ENCODE measurements at regions not wholly inside any gene's neighbourhood (a gene's known extent, or its start where the extent isn't known, plus 50 kb on each side); places are given as distances from the start of the nearest gene placed in this dataset.

DNA sequence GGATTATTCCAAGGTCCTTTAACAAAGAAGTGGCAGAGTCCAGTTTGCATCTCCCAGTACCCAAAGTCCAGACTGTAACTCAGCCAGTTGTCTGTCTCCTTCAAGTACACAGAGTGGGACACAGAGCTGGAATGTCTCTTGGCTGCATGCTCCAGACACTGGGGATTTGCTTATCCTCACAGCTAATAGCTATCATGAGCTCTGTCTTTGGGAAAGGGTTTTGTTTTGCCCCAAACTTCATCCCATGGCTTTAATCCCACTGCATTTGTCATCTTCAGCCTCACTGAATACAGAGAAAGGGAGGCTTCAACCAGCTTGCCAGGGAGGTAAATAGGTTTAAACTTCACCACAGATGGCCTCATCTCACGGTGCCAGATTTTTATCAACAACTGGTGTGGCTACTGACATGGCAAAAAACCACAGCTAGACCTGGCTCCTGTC is 412.2 kb upstream of the SLC24A2 start:
- no peak overlapping the region for H3K4me2 ChIP-seq (ENCODE audit: insufficient read depth, low read length)
- no peaks in the 10 kb centered on the region for H4K20me1 ChIP-seq (replicated peaks; ENCODE audit: control insufficient read depth, insufficient read depth, low read length)
- no peaks in the 10 kb centered on the region for H3K9me3 ChIP-seq (replicated peaks; ENCODE audit: control insufficient read depth, insufficient read depth, low read depth, low read length)
- no peak overlapping the region for H3K4me3 ChIP-seq
- no peaks in the 10 kb centered on the region for H3K79me2 ChIP-seq (ENCODE audit: control insufficient read depth, insufficient read depth, low read length)
- H3K9me1 ChIP-seq (ENCODE audit: control insufficient read depth, insufficient read depth, low read length), result no peaks in the 10 kb centered on the region
- ChIA-PET CTCF (ENCODE audit: low intra/inter-chr PET ratio) (no interaction called here), POLR2A (no interaction called here)
- H2AFZ ChIP-seq (ENCODE audit: low read depth, low read length), result no peak overlapping the region
- no peaks in the 10 kb centered on the region for H3K36me3 ChIP-seq (ENCODE audit: control insufficient read depth, insufficient read depth, low read length)
- in situ Hi-C loops (cut with MboI), result no loop called here
- H3K4me1 ChIP-seq (replicated peaks in 1 of 2; ENCODE audit: control insufficient read depth in 2 of 2, insufficient read depth in 2 of 2, low read length in 2 of 2), result no peaks in the 10 kb centered on the region
- no TSS peak for BruUV-seq (replicated peaks)
- no peak overlapping the region for H3K27ac ChIP-seq (ENCODE audit: extremely low read depth, low read depth, low read length)
- 0% methylated on average over 1 of the region's 1 CpG for WGBS (ENCODE audit: insufficient coverage, low coverage, missing lambda C conversion rate)
- ATAC-seq (no peak), FAIRE-seq (no peak), DNase-seq (ENCODE audit: extremely low read depth in 1 of 4, low spot score in 3 of 4) (no peak)
- no peaks in the 10 kb centered on the region for H3K27me3 ChIP-seq (ENCODE audit: control insufficient read depth in 2 of 2, insufficient read depth in 2 of 2, low read length in 2 of 2)
- no peak overlapping the region for H3K9ac ChIP-seq (ENCODE audit: insufficient read depth in 1 of 2, low read depth in 2 of 2, low read length in 2 of 2)
- intact Hi-C loops (cut with micrococcal nuclease), result no loop called here
- no peak for TF ChIP-seq BCOR (IDR thresholded peaks at IDR 0.05)

GRCh38 chr9:20200581-20200980 is 411.7 kb upstream of the SLC24A2 start:
- FAIRE-seq (no peak), DNase-seq (ENCODE audit: extremely low read depth in 1 of 4, low spot score in 3 of 4) (no peak), ATAC-seq (no peak)
- H3K4me2 ChIP-seq (ENCODE audit: insufficient read depth, low read length), result no peak overlapping the region
- intact Hi-C loops (cut with micrococcal nuclease) (no loop called here), in situ Hi-C loops (cut with MboI) (no loop called here)
- no peaks in the 10 kb centered on the region for H3K36me3 ChIP-seq (ENCODE audit: control insufficient read depth, insufficient read depth, low read length)
- no peaks in the 10 kb centered on the region for H4K20me1 ChIP-seq (replicated peaks; ENCODE audit: control insufficient read depth, insufficient read depth, low read length)
- H3K27me3 ChIP-seq (ENCODE audit: control insufficient read depth in 2 of 2, insufficient read depth in 2 of 2, low read length in 2 of 2), result no peaks in the 10 kb centered on the region
- no peaks in the 10 kb centered on the region for H3K79me2 ChIP-seq (ENCODE audit: control insufficient read depth, insufficient read depth, low read length)
- no peak overlapping the region for H3K9ac ChIP-seq (ENCODE audit: insufficient read depth in 1 of 2, low read depth in 2 of 2, low read length in 2 of 2)
- no peaks in the 10 kb centered on the region for H3K4me1 ChIP-seq (replicated peaks in 1 of 2; ENCODE audit: control insufficient read depth in 2 of 2, insufficient read depth in 2 of 2, low read length in 2 of 2)
- no peak overlapping the region for H3K27ac ChIP-seq (ENCODE audit: extremely low read depth, low read depth, low read length)
- WGBS (ENCODE audit: insufficient coverage, low coverage, missing lambda C conversion rate), result 0% methylated on average over 2 of the region's 2 CpGs
- no TSS peak for BruUV-seq (replicated peaks)
- ChIA-PET CTCF (ENCODE audit: low intra/inter-chr PET ratio) (no interaction called here), POLR2A (interaction anchor here (0.6 kb wide), 1 partner anchor 486 kb away, joined by 4 read pairs; no protein-coding TSS in a partner anchor)
- no peaks in the 10 kb centered on the region for H3K9me1 ChIP-seq (ENCODE audit: control insufficient read depth, insufficient read depth, low read length)
- H3K4me3 ChIP-seq, result no peak overlapping the region
- no peak overlapping the region for H2AFZ ChIP-seq (ENCODE audit: low read depth, low read length)
- H3K9me3 ChIP-seq (replicated peaks; ENCODE audit: control insufficient read depth, insufficient read depth, low read depth, low read length), result no peaks in the 10 kb centered on the region
- TF ChIP-seq, protein P1, sequence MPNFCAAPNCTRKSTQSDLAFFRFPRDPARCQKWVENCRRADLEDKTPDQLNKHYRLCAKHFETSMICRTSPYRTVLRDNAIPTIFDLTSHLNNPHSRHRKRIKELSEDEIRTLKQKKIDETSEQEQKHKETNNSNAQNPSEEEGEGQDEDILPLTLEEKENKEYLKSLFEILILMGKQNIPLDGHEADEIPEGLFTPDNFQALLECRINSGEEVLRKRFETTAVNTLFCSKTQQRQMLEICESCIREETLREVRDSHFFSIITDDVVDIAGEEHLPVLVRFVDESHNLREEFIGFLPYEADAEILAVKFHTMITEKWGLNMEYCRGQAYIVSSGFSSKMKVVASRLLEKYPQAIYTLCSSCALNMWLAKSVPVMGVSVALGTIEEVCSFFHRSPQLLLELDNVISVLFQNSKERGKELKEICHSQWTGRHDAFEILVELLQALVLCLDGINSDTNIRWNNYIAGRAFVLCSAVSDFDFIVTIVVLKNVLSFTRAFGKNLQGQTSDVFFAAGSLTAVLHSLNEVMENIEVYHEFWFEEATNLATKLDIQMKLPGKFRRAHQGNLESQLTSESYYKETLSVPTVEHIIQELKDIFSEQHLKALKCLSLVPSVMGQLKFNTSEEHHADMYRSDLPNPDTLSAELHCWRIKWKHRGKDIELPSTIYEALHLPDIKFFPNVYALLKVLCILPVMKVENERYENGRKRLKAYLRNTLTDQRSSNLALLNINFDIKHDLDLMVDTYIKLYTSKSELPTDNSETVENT (CRISPR knock-in tag; IDR thresholded peaks at IDR 0.05), result no peak
- no peak for TF ChIP-seq ZNF592 (IDR thresholded peaks at IDR 0.05)
- TF ChIP-seq IRF1 (CRISPR knock-in tag; IDR thresholded peaks at IDR 0.05; ENCODE audit: borderline replicate concordance), result no peak
- no peak for TF ChIP-seq BRF2 (IDR thresholded peaks at IDR 0.05; ENCODE audit: borderline replicate concordance, insufficient read depth, insufficient read length)
- no peak for TF ChIP-seq ZNF696 (CRISPR knock-in tag; conservative IDR thresholded peaks at IDR 0.05)
- no peak for TF ChIP-seq PHB2 (IDR thresholded peaks at IDR 0.05; ENCODE audit: low read depth)
- TF ChIP-seq TFAM (CRISPR knock-in tag; conservative IDR thresholded peaks at IDR 0.05), result no peak
